OCI-LY1 (cell line): ENCODE measurements at regions not wholly inside any gene's neighbourhood (a gene's known extent, or its start where the extent isn't known, plus 50 kb on each side); places are given as distances from the start of the nearest gene placed in this dataset.

Experiments
- H2AFZ ChIP-seq: fragments of 200-600 bp; sonication (generic), shearing (Covaris generic); 2 replicates; pipeline ENCODE4 v1.6.0; 2014; ENCODE audit warnings: antibody characterized with exemption, mild to moderate bottlenecking, low read length
- H3F3A ChIP-seq: fragments of 200-600 bp; sonication (generic), shearing (Covaris generic); 2 replicates; pipeline ENCODE4 v1.6.0; 2014; ENCODE audit warnings: mild to moderate bottlenecking, antibody characterized with exemption, low read length, moderate library complexity; ENCODE audit not compliant: insufficient read depth
- H3K27ac ChIP-seq: fragments of 200-600 bp; sonication (generic); 2 replicates; pipeline ENCODE4 v1.5.1; 2014; ENCODE audit warnings: low read length, mixed run types, mild to moderate bottlenecking, low read depth; ENCODE audit not compliant: poor library complexity, severe bottlenecking
- H3K27me3 ChIP-seq: fragments of 200-600 bp; sonication (generic); 2 replicates; pipeline ENCODE4 v1.6.0; 2014; ENCODE audit warnings: antibody characterized with exemption, mild to moderate bottlenecking, low read length, moderate library complexity; ENCODE audit not compliant: insufficient read depth
- H3K36me3 ChIP-seq: fragments of 200-600 bp; sonication (generic); 2 replicates; pipeline ENCODE4 v1.6.1; 2014; ENCODE audit warnings: mild to moderate bottlenecking, antibody characterized with exemption, low read length, moderate library complexity, mixed read lengths; ENCODE audit not compliant: insufficient read depth
- H3K4me1 ChIP-seq: fragments of 200-600 bp; sonication (generic); 2 replicates; pipeline ENCODE4 v1.5.1; 2014; ENCODE audit warnings: mild to moderate bottlenecking, low read length, moderate library complexity; ENCODE audit not compliant: insufficient read depth, severe bottlenecking
- H3K4me2 ChIP-seq: fragments of 200-600 bp; sonication (generic), shearing (Covaris generic); 2 replicates; pipeline ENCODE4 v1.6.1; 2014; ENCODE audit warnings: low read length
- H3K4me3 ChIP-seq: fragments of 200-600 bp; sonication (generic); 2 replicates; pipeline ENCODE4 v1.5.1; 2014; ENCODE audit warnings: low read length, low read depth, mild to moderate bottlenecking, mixed read lengths; ENCODE audit not compliant: poor library complexity, severe bottlenecking
- H3K79me2 ChIP-seq: fragments of 200-600 bp; shearing (Covaris generic); 2 replicates; pipeline ENCODE4 v1.6.1; 2016; ENCODE audit warnings: mixed run types, low read length, mixed read lengths; ENCODE audit not compliant: insufficient read depth
- H3K9ac ChIP-seq: fragments of 200-600 bp; sonication (generic), shearing (Covaris generic); 2 replicates; pipeline ENCODE4 v1.6.1; 2014; ENCODE audit warnings: mild to moderate bottlenecking, low read length, mixed read lengths
- H3K9me2 ChIP-seq: fragments of 200-600 bp; sonication (generic), shearing (Covaris generic); 2 replicates; pipeline ENCODE4 v1.6.1; 2014; ENCODE audit warnings: low read depth, mild to moderate bottlenecking, low read length, mixed read lengths
- H3K9me3 ChIP-seq: fragments of 200-600 bp; shearing (Covaris generic); 2 replicates; pipeline ENCODE4 v1.6.1; 2014; ENCODE audit warnings: low read length, mixed read lengths
- H4K20me1 ChIP-seq: fragments of 200-600 bp; sonication (generic), shearing (Covaris generic); 2 replicates; pipeline ENCODE4 v1.6.0; 2016; ENCODE audit warnings: mild to moderate bottlenecking, low read length; ENCODE audit not compliant: insufficient read depth
- CTCF ChIP-seq: fragments of 200-600 bp; sonication (generic), shearing (Covaris generic); IDR thresholded peaks from 2 replicates; pipeline ENCODE4 v1.5.1; 2017; ENCODE audit warnings: mild to moderate bottlenecking, antibody characterized with exemption, low read length, moderate library complexity, mixed read lengths
- EZH2 ChIP-seq: fragments of 200-600 bp; sonication (generic), shearing (Covaris generic); IDR thresholded peaks from 2 replicates; pipeline ENCODE4 v1.8.0; 2017; ENCODE audit warnings: borderline replicate concordance, mixed run types, mild to moderate bottlenecking, antibody characterized with exemption, low read length, moderate library complexity, mixed read lengths

GRCh38 chr1:244948416-244948815, 84.1 kb upstream of the HNRNPU start:
- Histone ChIP-seq H3K4me1 (no peaks in the 10 kb centered on the region), H3K9me2 (no peaks in the 10 kb centered on the region), H3K9me3 (0 out of 2 replicates have a peak, but pooled peaks cover 3% of the 10 kb centered on the region), H3K27me3 (no peaks in the 10 kb centered on the region), H3K79me2 (no peaks in the 10 kb centered on the region), H3F3A (no peaks in the 10 kb centered on the region), H4K20me1 (no peaks in the 10 kb centered on the region), H3K4me3 (no peak overlapping the region), H3K4me2 (no peak overlapping the region), H3K9ac (no peak overlapping the region), H2AFZ (no peak overlapping the region), H3K27ac (no peak overlapping the region), H3K36me3 (no peaks in the 10 kb centered on the region)
- TF ChIP-seq CTCF (no peak), EZH2 (no peak)

- Histone ChIP-seq H3K9me3 (0 out of 2 replicates have a peak, but pooled peaks cover 3% of the 10 kb centered on the region), H3F3A (no peaks in the 10 kb centered on the region), H3K79me2 (no peaks in the 10 kb centered on the region), H3K9me2 (no peaks in the 10 kb centered on the region), H3K9ac (no peak overlapping the region), H3K27ac (no peak overlapping the region), H3K4me3 (no peak overlapping the region), H4K20me1 (no peaks in the 10 kb centered on the region), H3K4me1 (no peaks in the 10 kb centered on the region), H3K36me3 (no peaks in the 10 kb centered on the region), H3K27me3 (no peaks in the 10 kb centered on the region), H3K4me2 (no peak overlapping the region), H2AFZ (no peak overlapping the region)
- TF ChIP-seq CTCF, result no peak
Observed at GRCh38 chr1:244945109-244945671, 80.8 kb upstream of the HNRNPU start.

- no peaks in the 10 kb centered on the region for H3K36me3 ChIP-seq
- H2AFZ ChIP-seq, result no peak overlapping the region
- H3K4me2 ChIP-seq, result no peak overlapping the region
- no peaks in the 10 kb centered on the region for H3K79me2 ChIP-seq
- no peaks in the 10 kb centered on the region for H3K4me1 ChIP-seq
- no peak overlapping the region for H3K9ac ChIP-seq
- H3K27me3 ChIP-seq, result no peaks in the 10 kb centered on the region
- no peaks in the 10 kb centered on the region for H3K9me2 ChIP-seq
- TF ChIP-seq EZH2 (no peak), CTCF (no peak)
- 0 out of 2 replicates have a peak, but pooled peaks cover 3% of the 10 kb centered on the region for H3K9me3 ChIP-seq
- no peaks in the 10 kb centered on the region for H4K20me1 ChIP-seq
- H3K27ac ChIP-seq, result no peak overlapping the region
- no peaks in the 10 kb centered on the region for H3F3A ChIP-seq
- H3K4me3 ChIP-seq, result no peak overlapping the region
Observed at GRCh38 chr1:244941121-244941520, 76.8 kb upstream of the HNRNPU start.
